ENCODE measurements at regions not wholly inside any gene's neighbourhood (a gene's known extent, or its start where the extent isn't known, plus 50 kb on each side); places are given as distances from the start of the nearest gene placed in this dataset.

GRCh38 chr9:118183576-118183975, 479.4 kb downstream of the TLR4 start:
- DNase-seq (ENCODE audit: low spot score): no peak

GRCh38 chr9:118187408-118187807, 483.2 kb downstream of the TLR4 start:
- DNase-seq (ENCODE audit: low spot score): no peak

- DNase-seq (ENCODE audit: low spot score): no peak
These were observed 485.4 kb downstream of the TLR4 start for GRCh38 chr9:118189615-118190014.

DNA sequence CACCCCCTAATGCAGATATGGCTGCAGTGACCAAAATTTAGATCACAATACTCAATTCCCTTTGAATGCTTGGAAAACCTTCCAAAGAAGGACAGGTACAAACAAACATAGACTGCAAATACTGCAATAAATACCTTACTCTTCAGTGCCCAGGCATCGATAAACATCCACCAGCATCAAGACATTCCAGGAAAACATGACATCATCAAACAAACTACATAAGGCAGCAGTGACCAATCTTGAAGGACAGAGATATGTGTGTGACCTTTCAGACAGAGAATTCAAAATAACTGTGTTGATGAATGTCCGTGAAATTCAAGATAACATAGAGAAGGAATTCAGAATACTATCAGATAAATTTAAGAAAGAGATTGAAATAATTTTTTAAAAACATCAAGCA, 488.6 kb downstream of the TLR4 start:
- no peak for DNase-seq (ENCODE audit: low spot score)

GRCh38 chr9:118209343-118209742, 505.1 kb downstream of the TLR4 start:
- no peak for DNase-seq (ENCODE audit: low spot score)

DNA sequence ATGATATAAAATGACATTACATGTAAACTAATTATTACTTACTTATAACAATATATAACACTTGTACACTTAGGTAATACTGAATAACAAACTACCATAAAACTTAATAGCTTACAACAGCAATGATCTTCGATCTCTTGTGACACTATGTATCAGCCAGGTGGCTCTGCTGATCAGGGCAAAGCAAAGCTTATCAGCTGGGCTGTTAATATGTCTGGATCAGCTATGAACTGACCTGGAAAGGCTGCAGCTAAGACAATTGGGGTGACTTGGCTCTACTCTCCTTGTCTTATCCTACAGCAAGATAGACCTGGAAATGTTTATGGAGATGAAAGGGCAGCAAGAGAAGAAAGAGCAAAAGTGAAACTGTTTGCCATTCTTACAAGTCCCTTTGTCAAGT, 511.3 kb downstream of the TLR4 start:
- no peak for DNase-seq (ENCODE audit: low spot score)

DNA sequence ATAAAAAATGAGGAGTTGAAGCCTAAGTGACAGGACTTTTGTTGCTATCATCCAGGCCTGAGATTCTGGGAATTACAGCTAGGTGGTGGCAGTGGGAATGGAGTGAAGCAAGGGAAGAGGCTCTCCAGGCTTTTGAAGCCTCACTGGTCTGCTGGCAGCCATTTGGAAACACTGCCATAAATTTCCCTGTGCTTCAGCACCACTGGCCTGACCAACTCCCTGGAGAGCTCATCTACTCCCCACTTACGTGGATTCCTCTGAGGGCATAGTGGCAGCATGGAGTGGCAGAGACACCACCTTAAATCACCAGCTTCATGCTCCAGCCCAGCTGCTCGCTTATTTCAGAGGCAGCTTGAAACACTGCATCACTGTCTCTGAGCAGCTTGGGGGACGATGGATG, 518.2 kb downstream of the TLR4 start:
- DNase-seq (ENCODE audit: low spot score): no peak

DNA sequence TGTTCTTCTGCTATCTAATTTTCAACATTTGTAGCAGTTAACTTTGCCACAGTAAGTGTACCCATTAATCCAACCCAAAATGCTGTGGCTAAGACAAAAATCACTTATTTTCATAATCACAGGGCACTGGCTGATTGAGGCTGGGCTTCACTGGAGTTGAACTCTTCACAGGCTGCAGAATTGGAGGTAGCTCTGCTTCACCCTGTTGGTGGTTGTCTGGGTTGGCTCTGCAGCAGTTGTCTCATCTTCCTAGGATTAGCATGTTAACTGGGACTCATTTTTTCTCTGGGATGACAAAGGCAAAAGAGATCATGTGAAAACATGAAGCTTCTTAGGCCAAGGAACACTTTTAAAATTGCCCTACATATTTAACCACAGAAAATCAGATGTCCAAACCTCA, 518.9 kb downstream of the TLR4 start:
- DNase-seq (ENCODE audit: low spot score): no peak

DNA sequence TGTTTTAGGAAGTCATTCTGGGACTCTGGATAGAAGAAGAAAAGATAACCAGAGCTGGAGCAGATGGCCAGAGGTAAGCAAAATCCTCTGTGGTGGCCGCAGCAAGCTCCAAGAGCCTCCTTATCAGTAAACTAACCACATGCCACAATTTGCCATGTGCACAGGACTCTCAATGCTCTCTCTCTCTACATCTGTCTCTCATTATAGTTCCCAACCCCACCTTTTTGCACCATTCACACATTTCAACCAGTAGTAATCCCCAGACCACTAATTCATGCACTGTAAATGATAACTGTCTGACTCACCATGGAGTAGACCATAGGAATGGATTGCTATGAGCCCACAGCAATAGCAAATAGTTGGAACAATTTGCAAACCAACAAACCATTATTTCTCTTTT, 526.1 kb downstream of the TLR4 start:
- DNase-seq (ENCODE audit: low spot score): peak; percentile 7

DNA sequence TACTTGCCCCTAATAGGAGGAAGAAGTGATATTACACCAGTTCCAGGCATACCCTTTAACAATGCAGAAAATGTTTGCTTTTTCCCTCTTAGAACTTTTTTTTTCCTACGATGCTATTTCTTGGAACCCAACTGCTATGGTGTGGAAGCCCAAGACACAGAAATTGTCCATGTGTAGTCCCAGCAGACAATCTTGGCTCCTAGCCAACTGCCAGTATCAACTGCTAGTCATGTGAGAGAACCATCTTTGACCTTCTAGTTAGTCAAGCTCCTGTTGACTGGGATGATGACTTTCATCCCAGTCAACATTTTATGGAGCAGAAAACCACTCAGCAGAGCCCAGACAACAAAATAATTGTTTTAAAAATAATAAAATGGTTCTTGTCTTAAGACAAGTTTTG, 532.4 kb downstream of the TLR4 start:
- DNase-seq (ENCODE audit: low spot score): no peak

DNA sequence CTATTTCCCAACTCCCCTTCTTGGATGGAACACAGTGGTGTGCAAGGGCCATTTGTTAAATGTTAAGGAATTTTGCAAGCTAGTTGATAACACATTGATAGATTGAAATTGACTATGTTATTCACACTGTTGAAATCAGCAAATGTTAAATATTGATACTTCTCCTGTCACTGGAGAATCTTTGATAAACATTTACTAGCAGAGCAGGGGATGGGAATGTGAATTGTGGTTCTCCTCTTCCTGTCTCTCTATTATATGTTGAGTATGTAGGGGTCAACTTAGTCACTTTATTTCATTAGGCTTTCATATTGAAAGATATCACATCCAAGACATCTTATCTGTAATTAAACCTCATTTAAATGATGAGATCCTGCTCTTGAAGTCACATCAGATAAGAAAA, 533.9 kb downstream of the TLR4 start:
- no peak for DNase-seq (ENCODE audit: low spot score)

DNA sequence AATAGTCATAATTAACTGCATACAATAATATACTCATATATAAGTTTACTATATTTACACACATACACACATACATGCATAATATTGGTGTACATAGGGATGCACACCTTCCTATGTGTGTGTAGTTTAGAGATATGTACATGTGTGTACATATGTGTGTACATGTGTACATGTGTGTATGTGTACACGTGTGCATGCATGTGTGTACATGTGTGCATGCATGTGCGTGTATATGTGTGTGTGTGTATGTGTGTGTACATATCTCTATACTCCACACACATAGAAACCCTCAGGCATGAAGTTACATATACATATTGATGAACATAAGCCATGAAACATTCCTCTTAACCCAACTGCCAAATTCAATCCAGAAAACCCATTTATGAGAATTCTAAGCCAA, 547.8 kb downstream of the TLR4 start:
- DNase-seq (ENCODE audit: low spot score): no peak

GRCh38 chr9:118262191-118262590, 558.0 kb downstream of the TLR4 start:
- DNase-seq (ENCODE audit: low spot score): no peak

GRCh38 chr9:118263949-118264348, 559.7 kb downstream of the TLR4 start:
- no peak for DNase-seq (ENCODE audit: low spot score)

GRCh38 chr9:118268046-118268445, 563.8 kb downstream of the TLR4 start:
- DNase-seq (ENCODE audit: low spot score): no peak

DNA sequence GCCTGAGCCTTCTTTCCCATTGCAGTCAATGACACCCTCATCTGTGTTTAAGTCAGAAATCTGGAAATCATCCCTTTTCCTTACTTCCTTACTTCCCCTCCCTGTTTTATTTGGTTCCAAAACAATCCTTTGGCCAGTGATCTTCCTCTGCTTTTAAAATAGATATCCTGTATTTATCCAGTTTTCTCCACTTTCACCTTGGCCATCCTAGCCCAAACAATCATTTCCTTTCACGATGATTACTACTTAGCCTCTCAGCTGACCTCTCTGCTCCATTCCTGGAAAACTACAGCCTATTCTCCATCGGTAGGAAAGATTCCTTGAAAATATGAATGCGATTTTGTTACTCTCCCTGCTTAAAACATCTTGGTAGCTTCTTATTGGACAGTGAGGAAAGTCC, 565.4 kb downstream of the TLR4 start:
- no peak for DNase-seq (ENCODE audit: low spot score)

GRCh38 chr9:118271331-118271730, 567.1 kb downstream of the TLR4 start:
- no peak for DNase-seq (ENCODE audit: low spot score)

GRCh38 chr9:118271936-118272335, 567.7 kb downstream of the TLR4 start:
- no peak for DNase-seq (ENCODE audit: low spot score)

DNA sequence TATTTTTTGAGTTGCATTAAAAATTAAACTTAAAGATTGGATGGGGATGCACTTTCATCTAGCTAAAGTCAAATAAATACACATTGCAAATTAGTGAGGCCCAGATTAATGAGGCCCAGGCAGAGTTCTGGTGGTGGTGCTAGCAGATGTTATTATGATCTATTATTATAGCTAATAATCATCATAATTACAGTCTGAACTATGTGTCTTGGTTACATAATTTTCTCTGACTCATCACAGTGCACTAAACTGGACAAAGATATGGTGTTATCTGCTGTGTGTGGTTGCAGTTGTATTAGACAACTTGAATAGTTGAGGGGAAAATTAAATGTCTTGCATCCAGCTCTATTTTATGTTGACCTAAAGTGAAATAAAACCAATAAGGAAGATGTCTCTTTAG, 568.8 kb downstream of the TLR4 start:
- no peak for DNase-seq (ENCODE audit: low spot score)

DNA sequence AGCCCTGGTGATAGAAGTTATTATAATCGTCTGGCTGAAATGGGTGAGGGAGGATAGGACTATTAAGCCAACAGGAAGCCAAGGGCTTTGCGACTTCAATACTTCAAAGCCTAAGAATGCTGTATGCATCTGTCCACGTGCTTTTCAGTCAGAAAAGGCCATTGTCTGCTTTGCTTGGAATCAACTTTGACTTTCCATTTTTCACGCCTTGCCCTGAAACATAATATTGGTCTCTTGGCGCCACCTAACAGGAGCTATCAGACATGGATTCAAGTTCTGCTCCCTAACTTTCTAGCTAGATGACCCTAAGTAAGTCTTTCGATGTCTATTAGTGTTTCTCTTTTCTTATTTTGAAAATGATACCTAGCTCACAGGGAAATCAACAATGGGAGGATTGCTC, 572.6 kb downstream of the TLR4 start:
- DNase-seq (ENCODE audit: low spot score): no peak

DNA sequence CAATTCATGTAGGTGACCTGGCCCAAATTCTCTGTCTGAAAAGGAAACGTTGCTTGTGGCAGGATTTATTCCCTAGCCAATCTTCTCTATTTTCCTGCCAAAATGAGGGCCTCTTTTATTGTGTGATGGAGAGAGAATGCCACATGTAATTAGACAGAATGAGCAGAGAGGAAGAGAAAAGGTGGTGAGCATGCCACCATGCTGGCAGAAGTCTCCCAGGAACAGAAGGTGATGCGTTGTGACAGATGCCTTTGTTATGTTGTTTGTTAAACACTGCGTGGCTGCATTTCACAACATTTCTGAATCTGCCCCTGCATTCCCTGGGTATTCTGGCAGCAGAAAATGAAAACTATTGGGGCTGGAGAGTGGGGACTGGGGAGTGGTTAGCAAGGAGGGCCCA, 577.6 kb downstream of the TLR4 start:
- no peak for DNase-seq (ENCODE audit: low spot score)

GRCh38 chr9:118283488-118283887, 579.3 kb downstream of the TLR4 start:
- no peak for DNase-seq (ENCODE audit: low spot score)

DNA sequence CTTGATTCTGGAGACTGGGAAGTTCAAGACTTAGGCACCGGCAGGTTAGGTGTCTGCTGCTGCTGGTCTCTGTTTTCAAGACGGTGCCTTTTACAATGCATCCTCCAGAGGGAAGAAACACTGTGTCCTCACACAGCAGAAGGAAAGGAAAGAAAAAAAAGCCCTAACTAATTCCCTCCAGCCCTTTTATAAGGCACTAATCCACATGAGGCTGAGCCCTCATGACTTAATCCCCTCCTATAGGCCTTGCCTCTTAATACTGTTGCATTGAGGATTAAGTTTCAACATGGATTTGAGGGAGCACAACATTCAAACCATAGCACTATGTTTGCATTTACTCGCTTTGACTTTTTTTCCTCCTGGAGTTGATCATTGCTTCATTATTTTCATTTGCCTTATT, 585.9 kb downstream of the TLR4 start:
- no peak for DNase-seq (ENCODE audit: low spot score)

DNA sequence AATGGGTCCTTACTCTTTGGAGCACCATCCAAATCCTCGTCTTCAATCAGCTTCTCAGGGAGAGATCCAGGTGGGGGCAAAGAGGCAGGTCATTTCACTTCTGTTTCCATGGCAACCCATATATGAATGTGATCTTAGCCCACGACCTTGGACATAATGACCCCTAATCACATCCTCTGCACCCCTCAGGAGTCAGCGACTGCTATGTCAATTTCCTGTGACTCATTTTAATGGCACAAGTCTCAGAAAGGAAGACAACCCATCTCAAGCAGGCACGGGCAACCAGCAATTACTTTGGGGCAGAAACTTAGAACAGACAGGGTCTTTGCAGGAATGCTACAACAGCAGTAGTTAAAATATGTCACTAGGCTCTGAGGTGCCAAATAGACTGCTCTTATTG, 591.2 kb downstream of the TLR4 start:
- no peak for DNase-seq (ENCODE audit: low spot score)

DNA sequence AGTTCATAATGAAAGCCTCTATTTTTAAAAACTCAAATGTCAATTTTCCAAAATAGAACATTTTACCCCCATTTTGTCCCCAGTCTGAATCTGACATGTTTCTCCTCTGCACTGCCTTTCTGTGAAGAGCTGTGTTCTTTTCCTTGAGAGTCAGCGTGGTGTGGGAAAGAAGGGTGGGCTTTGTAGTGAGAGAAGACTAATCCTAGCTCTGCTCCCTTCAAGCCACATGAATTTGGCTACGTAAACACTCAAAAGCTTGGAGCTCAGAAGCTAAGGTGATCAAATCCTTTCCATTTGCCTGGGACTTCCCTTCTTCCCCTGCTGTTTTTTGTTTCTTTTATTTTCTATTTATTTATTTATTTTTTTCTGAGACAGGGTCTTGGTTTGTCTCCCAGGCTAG, 598.5 kb downstream of the TLR4 start:
- DNase-seq (ENCODE audit: low spot score): no peak
